Neuronal stem cell (in vitro differentiated cells): ENCODE measurements at regions not wholly inside any gene's neighbourhood (a gene's known extent, or its start where the extent isn't known, plus 50 kb on each side); places are given as distances from the start of the nearest gene placed in this dataset.

Experiments
- DNase-seq: peaks from one replicate; pipeline ENCODE4 v3.0.0-alpha.2; 2013; ENCODE audit warnings: low spot score
- H2AFZ ChIP-seq: one replicate; pipeline ENCODE4 v1.6.1; 2013; ENCODE audit warnings: mild to moderate bottlenecking, low read length, inconsistent platforms
- H2AK5ac ChIP-seq: 2 replicates; pipeline ENCODE4 v1.6.1; 2013; ENCODE audit warnings: low read depth, mild to moderate bottlenecking, inconsistent platforms, low read length, moderate library complexity, mixed read lengths
- H2BK120ac ChIP-seq: 2 replicates; pipeline ENCODE4 v1.6.1; 2013; ENCODE audit warnings: low read depth, mild to moderate bottlenecking, inconsistent platforms, low read length, moderate library complexity, mixed read lengths
- H2BK12ac ChIP-seq: one replicate; pipeline ENCODE4 v1.6.1; 2013; ENCODE audit warnings: low read length, inconsistent platforms
- H2BK15ac ChIP-seq: 2 replicates; pipeline ENCODE4 v1.6.1; 2013; ENCODE audit warnings: mild to moderate bottlenecking, low read length, inconsistent platforms, mixed read lengths
- H2BK5ac ChIP-seq: one replicate; pipeline ENCODE4 v1.6.1; 2013; ENCODE audit warnings: inconsistent platforms, mild to moderate bottlenecking, low read length, moderate library complexity
- H3K14ac ChIP-seq: one replicate; pipeline ENCODE4 v1.6.1; 2013; ENCODE audit warnings: low read length, inconsistent platforms
- H3K18ac ChIP-seq: 2 replicates; pipeline ENCODE4 v1.6.1; 2013; ENCODE audit warnings: low read length, inconsistent platforms
- H3K23ac ChIP-seq: 2 replicates; pipeline ENCODE4 v1.6.1; 2013; ENCODE audit warnings: low read depth, mild to moderate bottlenecking, mixed read lengths, low read length, inconsistent platforms; ENCODE audit not compliant: poor library complexity
- H3K27ac ChIP-seq: replicated peaks from 3 replicates; pipeline ENCODE4 v1.5.1; 2013; ENCODE audit warnings: low read length, inconsistent platforms
- H3K27me3 ChIP-seq, 3 experiments: 2 replicates each; pipeline ENCODE4 v1.6.1; 2013; ENCODE audit warnings: low read length in 3 of 3, mild to moderate bottlenecking in 2 of 3, inconsistent platforms in 1 of 3, low read depth in 1 of 3, mixed read lengths in 1 of 3, moderate library complexity in 1 of 3; ENCODE audit not compliant: control insufficient read depth in 3 of 3, insufficient read depth in 3 of 3
- H3K36me3 ChIP-seq, 2 donors: replicated peaks in 1 of 2; 2 replicates each; pipeline ENCODE4 v1.6.1; 2013; ENCODE audit warnings: low read length in 2 of 2; ENCODE audit not compliant: control insufficient read depth in 2 of 2, insufficient read depth in 2 of 2
- H3K4ac ChIP-seq: 2 replicates; pipeline ENCODE4 v1.6.1; 2013; ENCODE audit warnings: inconsistent platforms, mild to moderate bottlenecking, low read length, moderate library complexity
- H3K4me1 ChIP-seq, 2 donors: 1 replicate in 1 of 2; 2 replicates in 1 of 2; pipeline ENCODE4 v1.6.1; 2013; ENCODE audit warnings: low read length in 2 of 2, low read depth in 1 of 2; ENCODE audit not compliant: control insufficient read depth in 2 of 2, insufficient read depth in 1 of 2
- H3K4me2 ChIP-seq: one replicate; pipeline ENCODE4 v1.6.1; 2013; ENCODE audit warnings: mild to moderate bottlenecking, low read length, inconsistent platforms; ENCODE audit not compliant: insufficient read depth, poor library complexity, severe bottlenecking
- H3K4me3 ChIP-seq, 2 donors: 2 replicates each; pipeline ENCODE4 v1.5.1; 2013; ENCODE audit warnings: low read length in 2 of 2, mild to moderate bottlenecking in 2 of 2, inconsistent platforms in 1 of 2, moderate library complexity in 1 of 2
- H3K79me1 ChIP-seq: one replicate; pipeline ENCODE4 v1.6.1; 2013; ENCODE audit warnings: low read depth, mild to moderate bottlenecking, inconsistent platforms, low read length, moderate library complexity
- H3K9ac ChIP-seq: one replicate; pipeline ENCODE4 v1.6.1; 2013; ENCODE audit warnings: mild to moderate bottlenecking, low read depth, low read length, inconsistent platforms; ENCODE audit not compliant: poor library complexity
- H3K9me3 ChIP-seq, 2 donors: replicated peaks in 1 of 2; 2 replicates each; pipeline versions ENCODE3 to v1.6.1; 2013; ENCODE audit warnings: low read length in 2 of 2, mild to moderate bottlenecking in 2 of 2, inconsistent platforms in 1 of 2, low read depth in 1 of 2, mixed read lengths in 1 of 2, moderate library complexity in 1 of 2; ENCODE audit not compliant: control insufficient read depth in 2 of 2, insufficient read depth in 1 of 2
- H4K8ac ChIP-seq: one replicate; pipeline ENCODE4 v1.6.1; 2013; ENCODE audit warnings: low read depth, mild to moderate bottlenecking, inconsistent platforms, low read length, moderate library complexity
- H4K91ac ChIP-seq: one replicate; pipeline ENCODE4 v1.6.1; 2013; ENCODE audit warnings: low read length, low read depth, mild to moderate bottlenecking, inconsistent platforms; ENCODE audit not compliant: poor library complexity
- WGBS, 2 donors: extraction: QIAGEN DNeasy Blood & Tissue Kit; methylation state at CpG; one replicate each; pipeline ENCODE4 v1.1.7; 2013; ENCODE audit warnings: missing lambda C conversion rate in 2 of 2, mixed read lengths in 1 of 2; ENCODE audit not compliant: insufficient read length in 2 of 2, insufficient replicate concordance in 1 of 2; ENCODE audit errors: extremely low coverage in 2 of 2; 5-methylcytosine and 5-hydroxymethylcytosine counted together

GRCh38 chr2:19667085-19667484 is 234.7 kb downstream of the TTC32 start:
- WGBS, 2 donors = no CpG with 5 or more reads among the region's 3 CpGs

DNA sequence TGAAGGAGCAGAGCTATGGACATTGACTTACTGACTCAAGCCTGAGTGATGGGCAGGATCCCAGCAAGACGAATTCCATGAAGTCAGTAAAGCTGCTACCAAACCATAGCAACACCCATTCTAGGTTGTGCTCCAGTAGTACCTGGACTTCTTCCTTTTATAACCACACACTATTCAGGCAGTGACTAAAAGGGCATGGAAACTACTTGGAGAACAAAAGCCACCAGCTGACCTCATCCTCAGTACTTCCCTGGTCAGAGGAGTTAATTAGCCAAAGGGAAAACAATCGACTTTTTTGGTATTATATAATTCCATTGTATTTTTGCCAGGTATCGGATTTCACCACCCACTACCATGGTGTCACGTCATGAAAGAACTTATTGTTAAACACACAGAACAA is 237.1 kb downstream of the TTC32 start:
- Histone ChIP-seq H3K4ac (no peak overlapping the region), H3K4me3 (no peak overlapping the region), H3K4me2 (no peak overlapping the region), H3K27ac (no peak overlapping the region), H4K91ac (no peak overlapping the region), H2BK5ac (no peak overlapping the region), H3K79me1 (no peaks in the 10 kb centered on the region), H3K18ac (no peak overlapping the region), H3K27me3 (no peaks in the 10 kb centered on the region), H2BK120ac (no peak overlapping the region), H3K4me1 (peaks cover 0 to 4% of the 10 kb centered on the region in 2 donors), H2BK12ac (no peak overlapping the region), H3K9me3 (no peaks in the 10 kb centered on the region), H3K14ac (no peak overlapping the region), H2AFZ (no peak overlapping the region), H3K23ac (no peak overlapping the region), H4K8ac (no peak overlapping the region), H3K9ac (no peak overlapping the region), H3K36me3 (no peaks in the 10 kb centered on the region), H2AK5ac (no peak overlapping the region), H2BK15ac (no peak overlapping the region)
- WGBS, 2 donors = no CpG with 5 or more reads among the region's 4 CpGs
- DNase-seq = no peak

More at GRCh38 chr2:19667085-19667484, 234.7 kb downstream of the TTC32 start:
- no peak for DNase-seq
- Histone ChIP-seq H4K91ac (no peak overlapping the region), H3K4me1 (peaks cover 0 to 7% of the 10 kb centered on the region in 2 donors), H3K4me3 (no peak overlapping the region), H3K36me3 (no peaks in the 10 kb centered on the region), H2BK12ac (no peak overlapping the region), H4K8ac (no peak overlapping the region), H3K9me3 (no peaks in the 10 kb centered on the region), H3K4me2 (no peak overlapping the region), H3K18ac (no peak overlapping the region), H3K79me1 (no peaks in the 10 kb centered on the region), H2BK5ac (no peak overlapping the region), H2AK5ac (no peak overlapping the region), H2BK15ac (no peak overlapping the region), H3K4ac (no peak overlapping the region), H3K23ac (no peak overlapping the region), H3K9ac (no peak overlapping the region), H3K27me3 (no peaks in the 10 kb centered on the region), H3K14ac (no peak overlapping the region), H2AFZ (no peak overlapping the region), H2BK120ac (no peak overlapping the region), H3K27ac (no peak overlapping the region)

DNA sequence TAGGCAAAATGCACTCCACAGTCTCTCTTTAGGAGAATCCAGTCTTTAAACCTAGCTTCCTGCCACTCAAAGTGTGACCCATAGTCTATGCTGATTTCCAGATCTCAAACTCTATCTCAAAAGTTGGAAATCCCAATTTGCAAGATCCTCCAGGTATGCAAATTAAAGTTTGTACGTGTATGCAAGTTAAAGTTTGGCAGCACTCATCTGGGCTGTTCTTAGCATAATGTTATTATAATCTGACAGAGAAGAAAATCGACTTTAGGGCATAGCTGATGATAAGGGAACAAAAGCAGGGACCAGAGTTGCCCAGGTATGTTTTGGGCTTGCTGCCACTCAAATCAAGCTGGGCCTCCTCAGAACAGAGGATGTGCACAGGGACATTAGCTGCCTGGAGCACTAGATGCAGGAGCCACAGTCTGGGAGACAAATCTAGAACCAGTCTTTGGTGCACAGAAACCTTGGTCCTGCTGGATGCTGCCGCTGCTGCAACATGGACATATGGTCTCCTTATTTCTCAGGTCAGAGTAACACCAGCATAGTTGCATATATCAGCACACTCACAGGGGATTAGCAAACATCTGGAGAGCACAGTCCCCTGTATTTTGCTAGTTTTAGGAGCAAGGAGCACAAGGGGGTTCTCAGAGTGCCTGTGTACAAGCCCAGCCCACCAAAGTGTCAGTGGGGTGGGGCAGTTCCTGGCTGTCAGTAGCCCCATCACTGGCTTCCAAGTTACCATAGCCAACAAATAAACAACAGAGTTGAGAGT is 242.6 kb downstream of the TTC32 start:
- H2AFZ ChIP-seq = no peak overlapping the region
- no peak for DNase-seq

GRCh38 chr2:19656011-19656410 is 245.8 kb downstream of the TTC32 start:
- Histone ChIP-seq H3K79me1 (no peaks in the 10 kb centered on the region), H2BK15ac (no peak overlapping the region), H3K4me1 (peaks cover 0 to 10% of the 10 kb centered on the region in 2 donors), H3K14ac (no peak overlapping the region), H3K4ac (no peak overlapping the region), H2BK120ac (no peak overlapping the region), H2AFZ (no peak overlapping the region), H3K23ac (no peak overlapping the region), H3K9ac (no peak overlapping the region), H4K91ac (no peak overlapping the region), H3K36me3 (no peaks in the 10 kb centered on the region), H2AK5ac (no peak overlapping the region), H3K18ac (no peak overlapping the region), H3K4me2 (no peak overlapping the region), H2BK5ac (no peak overlapping the region), H3K27me3 (peaks cover 0 to 2% (median 0%) of the 10 kb centered on the region in 3 experiments), H2BK12ac (no peak overlapping the region), H3K4me3 (no peak overlapping the region), H4K8ac (no peak overlapping the region), H3K27ac (no peak overlapping the region), H3K9me3 (no peaks in the 10 kb centered on the region)
- WGBS, 2 donors = no CpG with 5 or more reads among the region's 1 CpG
- DNase-seq = no peak

More for the DNA sequence above, 242.6 kb downstream of the TTC32 start:
- H3K27ac ChIP-seq = no peak overlapping the region
- no peak overlapping the region for H4K91ac ChIP-seq
- H3K27me3 ChIP-seq = no peaks in the 10 kb centered on the region
- H2AK5ac ChIP-seq = no peak overlapping the region
- no peaks in the 10 kb centered on the region for H3K79me1 ChIP-seq
- no peak overlapping the region for H2BK120ac ChIP-seq
- H3K4me3 ChIP-seq = no peak overlapping the region
- no peaks in the 10 kb centered on the region for H3K4me1 ChIP-seq
- no peak overlapping the region for H3K4ac ChIP-seq
- H3K4me2 ChIP-seq = no peak overlapping the region
- no peak overlapping the region for H3K14ac ChIP-seq
- no peak overlapping the region for H2BK12ac ChIP-seq
- no peak overlapping the region for H3K9ac ChIP-seq
- no peak overlapping the region for H4K8ac ChIP-seq
- H3K36me3 ChIP-seq = no peaks in the 10 kb centered on the region
- H3K9me3 ChIP-seq = no peaks in the 10 kb centered on the region
- no CpG with 5 or more reads among the region's 3 CpGs for WGBS, 2 donors
- no peak overlapping the region for H3K18ac ChIP-seq
- H2BK5ac ChIP-seq = no peak overlapping the region
- H2BK15ac ChIP-seq = no peak overlapping the region
- no peak overlapping the region for H3K23ac ChIP-seq
